Adrenal gland (tissue), 9 donors: ENCODE measurements at regions not wholly inside any gene's neighbourhood (a gene's known extent, or its start where the extent isn't known, plus 50 kb on each side); places are given as distances from the start of the nearest gene placed in this dataset.

Source experiments
- DNase-seq, 7 donors: peaks; one replicate each; pipeline ENCODE4 v3.0.0-alpha.2; 2019 to 2020
- H3K27ac ChIP-seq, 5 donors: fragments of 200-600 bp; sonication (generic) in 4 of 5; 1 replicate in 3 of 5; 2 replicates in 2 of 5; pipeline versions ENCODE4 v1.5.1 to v1.8.0; 2016 to 2020; ENCODE audit warnings: mild to moderate bottlenecking in 1 of 5
- H3K27me3 ChIP-seq: fragments of 200-600 bp; 2 replicates; pipeline ENCODE4 v1.8.0; 2021
- H3K36me3 ChIP-seq, 2 donors: fragments of 200-600 bp; replicated peaks in 1 of 2; 1 replicate in 1 of 2; 2 replicates in 1 of 2; pipeline versions ENCODE4 v1.5.1 to v1.8.0; 2018 to 2022
- H3K4me1 ChIP-seq, 2 donors: fragments of 200-600 bp; replicated peaks in 1 of 2; 1 replicate in 1 of 2; 2 replicates in 1 of 2; pipeline versions ENCODE4 v1.5.1 to v1.8.0; 2018 to 2021
- H3K4me3 ChIP-seq, 4 donors: fragments of 200-600 bp; sonication (generic) in 3 of 4; one replicate each; pipeline ENCODE4 v1.5.1; 2016 to 2018
- H3K9me3 ChIP-seq, 3 donors: fragments of 200-600 bp; sonication (generic) in 1 of 3; replicated peaks in 1 of 3; 1 replicate in 2 of 3; 2 replicates in 1 of 3; pipeline versions ENCODE4 v1.5.1 to v1.8.0; 2016 to 2021
- CTCF ChIP-seq, 6 experiments: fragments of 450-650 bp in 4 of 6; fragments of 200-600 bp in 2 of 6; sonication (generic) in 1 of 6; IDR thresholded peaks; 1 replicate in 5 of 6; 2 replicates in 1 of 6; pipeline versions ENCODE4 v1.5.1 to v1.8.0; 2016 to 2021; ENCODE audit warnings: antibody characterized with exemption in 6 of 6, mild to moderate bottlenecking in 2 of 6, moderate library complexity in 1 of 6
- POLR2A ChIP-seq, 2 donors: fragments of 450-650 bp; IDR thresholded peaks; one replicate each; pipeline ENCODE4 v1.6.1; 2017; ENCODE audit warnings: antibody characterized with exemption in 2 of 2, mild to moderate bottlenecking in 2 of 2, moderate library complexity in 1 of 2
- WGBS, 4 donors: extraction: QIAGEN DNeasy Blood & Tissue Kit in 2 of 4; methylation state at CpG; one replicate each; pipeline versions ENCODE4 v1.1.5 to v1.1.7; 2013 to 2017; 5-methylcytosine and 5-hydroxymethylcytosine counted together
- intact Hi-C, 2 donors: fragments of 100-400 bp; cut with DNase I; formaldehyde crosslinking; loops; one replicate each; pipeline versions ENCODE4 v1.14.1 to v1.15.0; 2022 to 2023
- donor health status: healthy with polysubstance abuse.
- donor health status: Bipolar disorder and iron deficiency.
- donor health status: DM: yes; HTN: yes; CAD: no.
- donor health status: DM: no; HTN: no; CAD: no.
- donor health status: DM: no; HTN: no; CAD: no.

GRCh38 chr21:19830446-19830845 lies 1167.8 kb upstream of the NCAM2 start:
- no peak for TF ChIP-seq CTCF (IDR thresholded peaks at IDR 0.05)
- no peak for TF ChIP-seq POLR2A (IDR thresholded peaks at IDR 0.05)
- 30 to 45% (median 39%) methylated on average over 2 of the region's 2 CpGs for WGBS, 4 donors
- DNase-seq, result no peak
- Histone ChIP-seq H3K4me1 (no peaks in the 10 kb centered on the region), H3K4me3 (no peak overlapping the region), H3K27me3 (no peaks in the 10 kb centered on the region), H3K36me3 (no peaks in the 10 kb centered on the region), H3K9me3 (no peaks in the 10 kb centered on the region), H3K27ac (no peak overlapping the region)
- intact Hi-C loops, result no loop called here

- Histone ChIP-seq H3K4me1 (no peaks in the 10 kb centered on the region), H3K9me3 (no peaks in the 10 kb centered on the region), H3K4me3 (no peak overlapping the region), H3K27ac (no peak overlapping the region), H3K27me3 (no peaks in the 10 kb centered on the region), H3K36me3 (no peaks in the 10 kb centered on the region)
- DNase-seq, result no peak
- TF ChIP-seq CTCF (IDR thresholded peaks at IDR 0.05), result no peak
- no peak for TF ChIP-seq POLR2A (IDR thresholded peaks at IDR 0.05)
- 69 to 87% (median 78%) methylated on average over 2 of the region's 2 CpGs for WGBS, 4 donors
- intact Hi-C loops, result no loop called here
Measured at GRCh38 chr21:19832551-19832950, 1165.7 kb upstream of the NCAM2 start.

- Histone ChIP-seq H3K27me3 (no peaks in the 10 kb centered on the region), H3K27ac (no peak overlapping the region), H3K36me3 (no peaks in the 10 kb centered on the region), H3K4me1 (no peaks in the 10 kb centered on the region), H3K9me3 (no peaks in the 10 kb centered on the region), H3K4me3 (no peak overlapping the region)
- no peak for DNase-seq
- 31 to 48% (median 45%) methylated on average over 1 of the region's 1 CpG for whole genome bisulfite sequencing, 4 donors
- intact Hi-C loops, result no loop called here
- TF ChIP-seq CTCF (IDR thresholded peaks at IDR 0.05) (no peak), POLR2A (IDR thresholded peaks at IDR 0.05) (no peak)
Measured at GRCh38 chr21:19833082-19833481, 1165.1 kb upstream of the NCAM2 start.

GRCh38 chr21:19842601-19843000 lies 1155.6 kb upstream of the NCAM2 start:
- intact Hi-C loops, result no loop called here

More at GRCh38 chr21:19842601-19843000, 1155.6 kb upstream of the NCAM2 start:
- H3K4me3 ChIP-seq, result no peak overlapping the region
- H3K27me3 ChIP-seq, result no peaks in the 10 kb centered on the region
- no peak for DNase-seq
- no peaks in the 10 kb centered on the region for H3K4me1 ChIP-seq
- TF ChIP-seq CTCF (IDR thresholded peaks at IDR 0.05) (no peak), POLR2A (IDR thresholded peaks at IDR 0.05) (no peak)
- WGBS, 4 donors, result 81 to 89% (median 83%) methylated on average over 2 of the region's 2 CpGs
- no peaks in the 10 kb centered on the region for H3K36me3 ChIP-seq
- no peak overlapping the region for H3K27ac ChIP-seq
- H3K9me3 ChIP-seq, result no peaks in the 10 kb centered on the region
